Embryonic facial prominence (tissue), 1 donor: ENCODE measurements at regions not wholly inside any gene's neighbourhood (a gene's known extent, or its start where the extent isn't known, plus 50 kb on each side); places are given as distances from the start of the nearest gene placed in this dataset.
"Not testable (repeated sequence)": the region's sequence is repeated elsewhere in the genome, so short reads cannot be mapped to it uniquely, and the experiment has no call there.

Source experiments
- DNase-seq: peaks from one replicate; pipeline ENCODE4 v3.0.0-alpha.2; 2016; ENCODE audit errors: extremely low spot score

- DNase-seq, result no peak
Observed at GRCh38 chr14:38589747-38590350, 334.0 kb upstream of the CLEC14A start.

- no peak for DNase-seq
Observed at GRCh38 chr14:38583471-38583870, 327.6 kb upstream of the CLEC14A start.

- DNase-seq, result no peak
Observed at GRCh38 chr14:38578278-38578681, 322.4 kb upstream of the CLEC14A start.

- no peak for DNase-seq
Observed at GRCh38 chr14:38567703-38568102, 311.8 kb upstream of the CLEC14A start.

- no peak for DNase-seq
Observed at GRCh38 chr14:38561657-38562056, 305.8 kb upstream of the CLEC14A start.

- no peak for DNase-seq
Observed at GRCh38 chr14:38559711-38560110, 303.8 kb upstream of the CLEC14A start.

- DNase-seq, result not testable (repeated sequence)
Observed at GRCh38 chr14:38557391-38557790, 301.5 kb upstream of the CLEC14A start.

GRCh38 chr14:38556252-38556651 lies 300.4 kb upstream of the CLEC14A start:
- no peak for DNase-seq

GRCh38 chr14:38554026-38554425 lies 298.1 kb upstream of the CLEC14A start:
- DNase-seq, result no peak

GRCh38 chr14:38553586-38553985 lies 297.7 kb upstream of the CLEC14A start:
- DNase-seq, result no peak

- DNase-seq, result no peak
Observed at GRCh38 chr14:38549564-38549963, 293.7 kb upstream of the CLEC14A start.

- no peak for DNase-seq
Observed at GRCh38 chr14:38547961-38548490, 292.1 kb upstream of the CLEC14A start.

GRCh38 chr14:38546932-38547551 lies 291.1 kb upstream of the CLEC14A start:
- no peak for DNase-seq

GRCh38 chr14:38544776-38545175 lies 288.9 kb upstream of the CLEC14A start:
- no peak for DNase-seq

- not testable (repeated sequence) for DNase-seq
Observed at GRCh38 chr14:38543851-38544250, 288.0 kb upstream of the CLEC14A start.

GRCh38 chr14:38538053-38538452 lies 282.2 kb upstream of the CLEC14A start:
- DNase-seq, result not testable (repeated sequence)

- no peak for DNase-seq
Observed at GRCh38 chr14:38536376-38537038, 280.6 kb upstream of the CLEC14A start.

- no peak for DNase-seq
Observed at GRCh38 chr14:38528582-38528981, 272.7 kb upstream of the CLEC14A start.

GRCh38 chr14:38527502-38527878 lies 271.6 kb upstream of the CLEC14A start:
- DNase-seq, result no peak

- no peak for DNase-seq
Observed at GRCh38 chr14:38526826-38527501, 271.1 kb upstream of the CLEC14A start.

- DNase-seq, result no peak
Observed at GRCh38 chr14:38524636-38525509, 269.0 kb upstream of the CLEC14A start.
